ENCODE measurements at regions not wholly inside any gene's neighbourhood (a gene's known extent, or its start where the extent isn't known, plus 50 kb on each side); places are given as distances from the start of the nearest gene placed in this dataset.

GRCh38 chr13:53281677-53282076 lies 253.1 kb downstream of the OLFM4 start:
- H3K36me3 Mint-ChIP-seq (ENCODE audit: insufficient read depth in 1 of 3, low read depth in 3 of 3), result no peaks in the 10 kb centered on the region
- H3K4me1 ChIP-seq (ENCODE audit: insufficient read depth, low read length), result no peaks in the 10 kb centered on the region
- no peaks in the 10 kb centered on the region for H3K79me2 ChIP-seq (ENCODE audit: insufficient read depth, low read length)
- no peak for TF ChIP-seq CTCF (conservative IDR thresholded peaks at IDR 0.05)
- peaks cover 4 to 5% of the 10 kb centered on the region in 2 experiments for H3K4me1 Mint-ChIP-seq
- H4K20me1 ChIP-seq (ENCODE audit: control insufficient read depth, insufficient read depth, insufficient read length), result no peaks in the 10 kb centered on the region
- H2BK12ac ChIP-seq (ENCODE audit: insufficient read length, low read depth, low read length), result no peak overlapping the region
- H3K4me2 ChIP-seq (ENCODE audit: insufficient read depth, insufficient read length, low read length), result no peak overlapping the region
- H2BK20ac ChIP-seq (ENCODE audit: low read depth, low read length, poor library complexity, severe bottlenecking), result no peak overlapping the region
- H2BK120ac ChIP-seq (ENCODE audit: low read depth, low read length, poor library complexity, severe bottlenecking), result no peak overlapping the region
- H3K27me3 Mint-ChIP-seq (ENCODE audit: low read depth), result peaks cover 100% of the 10 kb centered on the region
- H3K4me3 Mint-ChIP-seq, result no peak overlapping the region
- H4K8ac ChIP-seq (replicated peaks; ENCODE audit: insufficient read length, low read depth, low read length), result no peak overlapping the region
- no peak overlapping the region for H3K14ac ChIP-seq (ENCODE audit: insufficient read depth, low read length)
- H3K27ac Mint-ChIP-seq, result no peak overlapping the region
- no peak for DNase-seq
- no peak overlapping the region for H3K27ac ChIP-seq (ENCODE audit: insufficient read length, low read depth, low read length)
- no peak overlapping the region for H3K18ac ChIP-seq (ENCODE audit: insufficient read length, low read depth, low read length)
- H3K4ac ChIP-seq (ENCODE audit: low read depth, low read length), result no peak overlapping the region
- H4K91ac ChIP-seq (ENCODE audit: insufficient read length, low read depth, low read length), result no peak overlapping the region
- H3K23me2 ChIP-seq (ENCODE audit: insufficient read length, low read depth, low read length, poor library complexity, severe bottlenecking), result no peaks in the 10 kb centered on the region
- H3K23ac ChIP-seq (ENCODE audit: insufficient read length, low read depth, low read length), result no peak overlapping the region
- H3K9ac ChIP-seq (ENCODE audit: extremely low read depth, insufficient read length, low read length), result no peak overlapping the region
- H4K5ac ChIP-seq (ENCODE audit: insufficient read length, low read depth, low read length), result no peak overlapping the region
- H3K79me1 ChIP-seq (ENCODE audit: insufficient read depth, low read depth, low read length, poor library complexity, severe bottlenecking), result no peaks in the 10 kb centered on the region
- H3K56ac ChIP-seq (ENCODE audit: insufficient read length, low read depth, low read length), result no peak overlapping the region
- no peak overlapping the region for H2AK5ac ChIP-seq (ENCODE audit: insufficient read length, low read length)
- H3K9me3 ChIP-seq (ENCODE audit: control insufficient read depth, low read depth, low read length), result no peaks in the 10 kb centered on the region
- H3T11ph ChIP-seq (ENCODE audit: low read length), result no peak overlapping the region
- no peak overlapping the region for H2BK15ac ChIP-seq (ENCODE audit: low read depth, low read length)
- H2AFZ ChIP-seq (ENCODE audit: low read length), result no peak overlapping the region
- no peak overlapping the region for H2BK5ac ChIP-seq (ENCODE audit: insufficient read length, low read length)
- peaks cover 65% of the 10 kb centered on the region for H3K27me3 ChIP-seq (ENCODE audit: insufficient read depth, low read length)
- H3K9me3 Mint-ChIP-seq, result no peaks in the 10 kb centered on the region; a peak in 1 of 5 replicates

All from H9 (cell line).